GM23248 (cell line): ENCODE measurements at regions not wholly inside any gene's neighbourhood (a gene's known extent, or its start where the extent isn't known, plus 50 kb on each side); places are given as distances from the start of the nearest gene placed in this dataset.

ENCODE experiments used
- DNase-seq: peaks from one replicate; pipeline ENCODE4 v3.0.0-alpha.2; 2015
- H2AFZ ChIP-seq: fragments of 200-600 bp; sonication (generic); 2 replicates; pipeline ENCODE4 v1.6.1; 2016; ENCODE audit warnings: antibody characterized with exemption
- H3F3A ChIP-seq: fragments of 200-600 bp; sonication (generic); 2 replicates; pipeline ENCODE4 v1.6.1; 2016; ENCODE audit warnings: mild to moderate bottlenecking, antibody characterized with exemption, mixed run types; ENCODE audit not compliant: insufficient read depth
- H3K27ac ChIP-seq: fragments of 200-600 bp; sonication (generic); 2 replicates; pipeline ENCODE4 v1.5.1; 2016; ENCODE audit warnings: mild to moderate bottlenecking
- H3K27me3 ChIP-seq: fragments of 200-600 bp; sonication (generic); replicated peaks from 2 replicates; pipeline ENCODE4 v1.6.1; 2016; ENCODE audit warnings: mild to moderate bottlenecking; ENCODE audit not compliant: insufficient read depth
- H3K36me3 ChIP-seq: fragments of 200-600 bp; sonication (generic); 2 replicates; pipeline ENCODE4 v1.6.1; 2016; ENCODE audit warnings: low read depth, mild to moderate bottlenecking
- H3K4me1 ChIP-seq: fragments of 200-600 bp; sonication (generic); 2 replicates; pipeline ENCODE4 v1.6.1; 2016; ENCODE audit warnings: mild to moderate bottlenecking; ENCODE audit not compliant: insufficient read depth
- H3K4me2 ChIP-seq: fragments of 200-600 bp; sonication (generic); one replicate; pipeline ENCODE4 v1.6.1; 2016; ENCODE audit warnings: mild to moderate bottlenecking; ENCODE audit not compliant: unreplicated experiment
- H3K4me3 ChIP-seq: fragments of 200-600 bp; sonication (generic); 2 replicates; pipeline ENCODE4 v1.5.1; 2016; ENCODE audit warnings: mild to moderate bottlenecking
- H3K79me2 ChIP-seq: fragments of 200-600 bp; sonication (generic); 2 replicates; pipeline ENCODE4 v1.6.1; 2016; ENCODE audit warnings: mild to moderate bottlenecking; ENCODE audit not compliant: insufficient read depth
- H3K9ac ChIP-seq: fragments of 200-600 bp; sonication (generic); 2 replicates; pipeline ENCODE4 v1.6.1; 2016; ENCODE audit warnings: mild to moderate bottlenecking
- H3K9me2 ChIP-seq: fragments of 200-600 bp; sonication (generic); 2 replicates; pipeline ENCODE4 v1.6.1; 2016; ENCODE audit warnings: mixed run types, mild to moderate bottlenecking, moderate library complexity; ENCODE audit not compliant: insufficient read depth
- H3K9me3 ChIP-seq: fragments of 200-600 bp; sonication (generic); one replicate; pipeline ENCODE4 v1.6.1; 2017; ENCODE audit warnings: low read depth
- H4K20me1 ChIP-seq: fragments of 200-600 bp; sonication (generic); 2 replicates; pipeline ENCODE4 v1.6.0; 2016; ENCODE audit not compliant: insufficient read depth
- EZH2 ChIP-seq: fragments of 200-600 bp; sonication (generic); IDR thresholded peaks from 2 replicates; pipeline ENCODE4 v1.6.1; 2018; ENCODE audit warnings: antibody characterized with exemption, mild to moderate bottlenecking; ENCODE audit not compliant: insufficient read depth, poor library complexity, severe bottlenecking
- EZH2phosphoT487 ChIP-seq: fragments of 200-600 bp; sonication (generic); IDR thresholded peaks from 2 replicates; pipeline ENCODE4 v1.6.1; 2018; ENCODE audit warnings: antibody characterized with exemption, moderate library complexity, mild to moderate bottlenecking, low read depth; ENCODE audit not compliant: insufficient read depth
- WGBS, 2 experiments: methylation state at CpG; one replicate each; pipeline ENCODE4 v1.1.6; 2015 to 2017; ENCODE audit warnings: low lambda C conversion rate in 2 of 2, low coverage in 1 of 2; ENCODE audit errors: missing lambda C conversion rate in 2 of 2; 5-methylcytosine and 5-hydroxymethylcytosine counted together
- in situ Hi-C: fragments of 300-500 bp; cut with MboI; formaldehyde crosslinking; loops from 2 replicates; pipeline ENCODE4 v1.15.0; 2020

GRCh38 chr4:10260777-10261176 lies 144.2 kb upstream of the WDR1 start:
- Histone ChIP-seq H2AFZ (no peak overlapping the region), H3K79me2 (no peaks in the 10 kb centered on the region), H3K27ac (no peak overlapping the region), H3K36me3 (no peaks in the 10 kb centered on the region), H3K9me3 (no peaks in the 10 kb centered on the region), H3K4me3 (no peak overlapping the region), H3K27me3 (peaks cover 5% of the 10 kb centered on the region; the same call in 1 of the 2 replicates), H3K4me2 (no peak overlapping the region), H4K20me1 (no peaks in the 10 kb centered on the region), H3F3A (no peaks in the 10 kb centered on the region), H3K4me1 (no peaks in the 10 kb centered on the region), H3K9ac (no peak overlapping the region), H3K9me2 (no peaks in the 10 kb centered on the region)
- DNase-seq, result peak; percentile 25
- TF ChIP-seq EZH2phosphoT487 (no peak), EZH2 (no peak)
- 18 to 27% methylated on average over 2 of the region's 2 CpGs for WGBS, 2 experiments
- in situ Hi-C loops, result no loop called here

GRCh38 chr4:10259976-10260375 lies 143.4 kb upstream of the WDR1 start:
- H3K9me3 ChIP-seq, result no peaks in the 10 kb centered on the region
- peaks cover 5% of the 10 kb centered on the region; the same call in 1 of the 2 replicates for H3K27me3 ChIP-seq
- H3K9ac ChIP-seq, result no peak overlapping the region
- H2AFZ ChIP-seq, result no peak overlapping the region
- H3K9me2 ChIP-seq, result no peaks in the 10 kb centered on the region
- in situ Hi-C loops, result no loop called here
- H3K4me3 ChIP-seq, result no peak overlapping the region
- no peaks in the 10 kb centered on the region for H4K20me1 ChIP-seq
- H3K4me1 ChIP-seq, result no peaks in the 10 kb centered on the region
- H3K27ac ChIP-seq, result no peak overlapping the region
- WGBS, 2 experiments, result 66 to 77% methylated on average over 2 of the region's 2 CpGs
- TF ChIP-seq EZH2 (no peak), EZH2phosphoT487 (no peak)
- DNase-seq, result no peak
- no peaks in the 10 kb centered on the region for H3K36me3 ChIP-seq
- H3K4me2 ChIP-seq, result no peak overlapping the region
- H3F3A ChIP-seq, result no peaks in the 10 kb centered on the region
- no peaks in the 10 kb centered on the region for H3K79me2 ChIP-seq

GRCh38 chr4:10256203-10256602 lies 139.6 kb upstream of the WDR1 start:
- no peak overlapping the region for H2AFZ ChIP-seq
- no peak overlapping the region for H3K4me2 ChIP-seq
- H4K20me1 ChIP-seq, result no peaks in the 10 kb centered on the region
- H3K9me2 ChIP-seq, result no peaks in the 10 kb centered on the region
- 2 to 8% methylated on average over 3 of the region's 3 CpGs for WGBS, 2 experiments
- no peaks in the 10 kb centered on the region for H3K36me3 ChIP-seq
- in situ Hi-C loops, result no loop called here
- H3K27me3 ChIP-seq, result peaks cover 8% of the 10 kb centered on the region; the same call in 1 of the 2 replicates
- H3K4me1 ChIP-seq, result no peaks in the 10 kb centered on the region
- H3K79me2 ChIP-seq, result no peaks in the 10 kb centered on the region
- H3F3A ChIP-seq, result no peaks in the 10 kb centered on the region
- no peak overlapping the region for H3K27ac ChIP-seq
- H3K9me3 ChIP-seq, result no peaks in the 10 kb centered on the region
- H3K9ac ChIP-seq, result no peak overlapping the region
- no peak for DNase-seq
- H3K4me3 ChIP-seq, result no peak overlapping the region
- TF ChIP-seq EZH2 (no peak), EZH2phosphoT487 (no peak)

- in situ Hi-C loops, result no loop called here
These were observed 137.2 kb upstream of the WDR1 start for GRCh38 chr4:10253765-10254164.

GRCh38 chr4:10245751-10246150 lies 129.2 kb upstream of the WDR1 start:
- no peak for DNase-seq

More at GRCh38 chr4:10253765-10254164, 137.2 kb upstream of the WDR1 start:
- TF ChIP-seq EZH2phosphoT487 (no peak), EZH2 (no peak)
- peaks cover 8% of the 10 kb centered on the region; the same call in 1 of the 2 replicates for H3K27me3 ChIP-seq
- no peak for DNase-seq
- no peak overlapping the region for H3K9ac ChIP-seq
- no peaks in the 10 kb centered on the region for H3K9me2 ChIP-seq
- H3K9me3 ChIP-seq, result no peaks in the 10 kb centered on the region
- H3K4me3 ChIP-seq, result no peak overlapping the region
- no peaks in the 10 kb centered on the region for H3K4me1 ChIP-seq
- H3F3A ChIP-seq, result no peaks in the 10 kb centered on the region
- WGBS, 2 experiments, result 47 to 50% methylated on average over 6 of the region's 6 CpGs
- no peaks in the 10 kb centered on the region for H3K79me2 ChIP-seq
- no peak overlapping the region for H2AFZ ChIP-seq
- no peaks in the 10 kb centered on the region for H3K36me3 ChIP-seq
- H4K20me1 ChIP-seq, result no peaks in the 10 kb centered on the region
- no peak overlapping the region for H3K27ac ChIP-seq
- no peak overlapping the region for H3K4me2 ChIP-seq

More at GRCh38 chr4:10245751-10246150, 129.2 kb upstream of the WDR1 start:
- H3K27ac ChIP-seq, result no peak overlapping the region
- no peaks in the 10 kb centered on the region for H3F3A ChIP-seq
- TF ChIP-seq EZH2phosphoT487 (no peak), EZH2 (no peak)
- 71 to 72% methylated on average over 7 of the region's 7 CpGs for WGBS, 2 experiments
- no peaks in the 10 kb centered on the region for H4K20me1 ChIP-seq
- H3K4me1 ChIP-seq, result no peaks in the 10 kb centered on the region
- in situ Hi-C loops, result no loop called here
- no peaks in the 10 kb centered on the region for H3K9me2 ChIP-seq
- no peaks in the 10 kb centered on the region for H3K9me3 ChIP-seq
- H3K4me2 ChIP-seq, result no peak overlapping the region
- H3K27me3 ChIP-seq, result peaks cover 14% of the 10 kb centered on the region; the same call in 1 of the 2 replicates
- H2AFZ ChIP-seq, result no peak overlapping the region
- no peak overlapping the region for H3K4me3 ChIP-seq
- no peaks in the 10 kb centered on the region for H3K79me2 ChIP-seq
- H3K9ac ChIP-seq, result no peak overlapping the region
- H3K36me3 ChIP-seq, result no peaks in the 10 kb centered on the region
